ENCODE measurements at regions not wholly inside any gene's neighbourhood (a gene's known extent, or its start where the extent isn't known, plus 50 kb on each side); places are given as distances from the start of the nearest gene placed in this dataset.
"Not testable (repeated sequence)": the region's sequence is repeated elsewhere in the genome, so short reads cannot be mapped to it uniquely, and the experiment has no call there.

GRCh38 chr6:73978330-73978729 lies 282.3 kb downstream of the CD109 start:
- no peaks in the 10 kb centered on the region for H3K4me1 ChIP-seq
- H3K27me3 ChIP-seq, result no peaks in the 10 kb centered on the region
- H3K4me3 ChIP-seq, result no peak overlapping the region
- TF ChIP-seq POLR2AphosphoS5 (IDR thresholded peaks at IDR 0.05; ENCODE audit: insufficient read depth in 1 of 2, low read depth in 1 of 2) (no peak), CTCF (IDR thresholded peaks at IDR 0.05) (no peak), POLR2A (IDR thresholded peaks at IDR 0.05) (no peak)
- no peak overlapping the region for H3K27ac ChIP-seq
- H3K36me3 ChIP-seq, result no peaks in the 10 kb centered on the region
- no peaks in the 10 kb centered on the region for H3K9me3 ChIP-seq
- DNase-seq (ENCODE audit: extremely low spot score in 2 of 2), result no peak
- intact Hi-C loops (cut with DNase I), result no loop called here

GRCh38 chr6:73972518-73972917 lies 276.5 kb downstream of the CD109 start:
- H3K36me3 ChIP-seq; H3K27ac ChIP-seq; DNase-seq (ENCODE audit: extremely low spot score in 2 of 2); H3K27me3 ChIP-seq; intact Hi-C loops (cut with DNase I); H3K4me3 ChIP-seq; H3K9me3 ChIP-seq: not testable (repeated sequence)
- H3K4me1 ChIP-seq, result peaks cover 14% of the 10 kb centered on the region

GRCh38 chr6:73969971-73970970 lies 274.3 kb downstream of the CD109 start:
- Histone ChIP-seq H3K27me3 (no peaks in the 10 kb centered on the region), H3K36me3 (no peaks in the 10 kb centered on the region), H3K4me3 (no peak overlapping the region), H3K9me3 (no peaks in the 10 kb centered on the region), H3K4me1 (peaks cover 14% of the 10 kb centered on the region), H3K27ac (no peak overlapping the region)
- TF ChIP-seq CTCF (IDR thresholded peaks at IDR 0.05) (peak in 1 of 3 experiments; percentile 36), POLR2AphosphoS5 (IDR thresholded peaks at IDR 0.05; ENCODE audit: insufficient read depth in 1 of 2, low read depth in 1 of 2) (no peak), POLR2A (IDR thresholded peaks at IDR 0.05) (no peak)
- intact Hi-C loops (cut with DNase I), result no loop called here
- no peak for DNase-seq (ENCODE audit: extremely low spot score in 2 of 2)

GRCh38 chr6:73968221-73968757 lies 272.3 kb downstream of the CD109 start:
- H3K4me1 ChIP-seq, result peaks cover 14% of the 10 kb centered on the region
- no peak overlapping the region for H3K27ac ChIP-seq
- no peaks in the 10 kb centered on the region for H3K36me3 ChIP-seq
- TF ChIP-seq POLR2A (IDR thresholded peaks at IDR 0.05) (no peak), CTCF (IDR thresholded peaks at IDR 0.05) (no peak), POLR2AphosphoS5 (IDR thresholded peaks at IDR 0.05; ENCODE audit: insufficient read depth in 1 of 2, low read depth in 1 of 2) (no peak)
- no peaks in the 10 kb centered on the region for H3K27me3 ChIP-seq
- intact Hi-C loops (cut with DNase I), result no loop called here
- no peaks in the 10 kb centered on the region for H3K9me3 ChIP-seq
- no peak overlapping the region for H3K4me3 ChIP-seq
- DNase-seq (ENCODE audit: extremely low spot score in 2 of 2), result no peak

- H3K4me3 ChIP-seq, result no peak overlapping the region
- TF ChIP-seq POLR2AphosphoS5 (IDR thresholded peaks at IDR 0.05; ENCODE audit: insufficient read depth in 1 of 2, low read depth in 1 of 2), result no peak
- no peak for TF ChIP-seq POLR2A (IDR thresholded peaks at IDR 0.05)
- TF ChIP-seq CTCF (IDR thresholded peaks at IDR 0.05), result no peak
- H3K27ac ChIP-seq, result no peak overlapping the region
- DNase-seq (ENCODE audit: extremely low spot score in 2 of 2), result no peak
- no peaks in the 10 kb centered on the region for H3K27me3 ChIP-seq
- H3K9me3 ChIP-seq, result no peaks in the 10 kb centered on the region
- peaks cover 10% of the 10 kb centered on the region for H3K4me1 ChIP-seq
- H3K36me3 ChIP-seq, result no peaks in the 10 kb centered on the region
- intact Hi-C loops (cut with DNase I), result no loop called here
These were observed 269.6 kb downstream of the CD109 start for GRCh38 chr6:73965539-73966029.

Data from vagina (tissue), 2 donors.